ENCODE measurements at regions not wholly inside any gene's neighbourhood (a gene's known extent, or its start where the extent isn't known, plus 50 kb on each side); places are given as distances from the start of the nearest gene placed in this dataset.

- no peak for DNase-seq
Observed at GRCh38 chr13:61706899-61707298, 291.2 kb upstream of the PCDH20 start.

GRCh38 chr13:61700620-61701019 is 285.0 kb upstream of the PCDH20 start:
- no peak for DNase-seq

- no peak for DNase-seq
Observed at GRCh38 chr13:61700181-61700580, 284.5 kb upstream of the PCDH20 start.

GRCh38 chr13:61696676-61697075 is 281.0 kb upstream of the PCDH20 start:
- no peak for DNase-seq

GRCh38 chr13:61695147-61695546 is 279.5 kb upstream of the PCDH20 start:
- no peak for DNase-seq

- no peak for DNase-seq
Observed at GRCh38 chr13:61692691-61693090, 277.0 kb upstream of the PCDH20 start.

- no peak for DNase-seq
Observed at GRCh38 chr13:61685682-61686012, 270.0 kb upstream of the PCDH20 start.

- DNase-seq = no peak
Observed at GRCh38 chr13:61684976-61685681, 269.5 kb upstream of the PCDH20 start.

- no peak for DNase-seq
Observed at GRCh38 chr13:61672756-61673155, 257.1 kb upstream of the PCDH20 start.

- DNase-seq = no peak
Observed at GRCh38 chr13:61670384-61671161, 254.9 kb upstream of the PCDH20 start.

- DNase-seq = no peak
Observed at GRCh38 chr13:61664801-61665705, 249.4 kb upstream of the PCDH20 start.

- no peak for DNase-seq
Observed at GRCh38 chr13:61654481-61654880, 238.8 kb upstream of the PCDH20 start.

GRCh38 chr13:61648547-61648946 is 232.9 kb upstream of the PCDH20 start:
- no peak for DNase-seq

- DNase-seq = no peak
Observed at GRCh38 chr13:61612192-61612591, 196.5 kb upstream of the PCDH20 start.

- no peak for DNase-seq
Observed at GRCh38 chr13:61608138-61608537, 192.5 kb upstream of the PCDH20 start.

- no peak for DNase-seq
Observed at GRCh38 chr13:61600360-61601033, 184.8 kb upstream of the PCDH20 start.

GRCh38 chr13:61592489-61592888 is 176.8 kb upstream of the PCDH20 start:
- DNase-seq = no peak

GRCh38 chr13:61575973-61576372 is 160.3 kb upstream of the PCDH20 start:
- no peak for DNase-seq

- no peak for DNase-seq
Observed at GRCh38 chr13:61563645-61564044, 148.0 kb upstream of the PCDH20 start.

GRCh38 chr13:61546911-61547310 is 131.3 kb upstream of the PCDH20 start:
- no peak for DNase-seq

GRCh38 chr13:61546413-61546812 is 130.8 kb upstream of the PCDH20 start:
- DNase-seq = no peak

- no peak for DNase-seq
Observed at GRCh38 chr13:61536433-61536832, 120.8 kb upstream of the PCDH20 start.
